ENCODE measurements at regions not wholly inside any gene's neighbourhood (a gene's known extent, or its start where the extent isn't known, plus 50 kb on each side); places are given as distances from the start of the nearest gene placed in this dataset.

DNA sequence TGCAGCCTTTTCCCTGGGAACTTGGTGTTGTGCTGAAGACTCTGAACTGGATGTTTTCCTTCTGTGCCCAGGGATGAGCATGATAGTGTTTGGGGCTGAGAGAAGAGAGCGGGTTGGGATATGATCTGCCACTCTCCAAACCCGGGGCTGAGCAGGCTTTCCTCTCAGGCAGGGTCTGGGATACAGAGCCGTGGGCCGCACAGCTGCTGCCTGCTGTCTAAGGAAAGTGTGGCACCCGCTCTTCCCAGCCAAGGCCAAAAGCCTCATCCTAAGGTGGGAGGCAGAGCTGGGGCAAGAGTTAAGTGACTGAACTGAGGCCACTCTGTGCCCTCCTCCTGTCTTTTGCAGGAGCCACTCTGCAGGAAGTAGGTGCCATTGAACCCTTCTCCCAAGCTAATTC lies 83.6 kb upstream of the PITX1 start:
- TF ChIP-seq, protein P1, sequence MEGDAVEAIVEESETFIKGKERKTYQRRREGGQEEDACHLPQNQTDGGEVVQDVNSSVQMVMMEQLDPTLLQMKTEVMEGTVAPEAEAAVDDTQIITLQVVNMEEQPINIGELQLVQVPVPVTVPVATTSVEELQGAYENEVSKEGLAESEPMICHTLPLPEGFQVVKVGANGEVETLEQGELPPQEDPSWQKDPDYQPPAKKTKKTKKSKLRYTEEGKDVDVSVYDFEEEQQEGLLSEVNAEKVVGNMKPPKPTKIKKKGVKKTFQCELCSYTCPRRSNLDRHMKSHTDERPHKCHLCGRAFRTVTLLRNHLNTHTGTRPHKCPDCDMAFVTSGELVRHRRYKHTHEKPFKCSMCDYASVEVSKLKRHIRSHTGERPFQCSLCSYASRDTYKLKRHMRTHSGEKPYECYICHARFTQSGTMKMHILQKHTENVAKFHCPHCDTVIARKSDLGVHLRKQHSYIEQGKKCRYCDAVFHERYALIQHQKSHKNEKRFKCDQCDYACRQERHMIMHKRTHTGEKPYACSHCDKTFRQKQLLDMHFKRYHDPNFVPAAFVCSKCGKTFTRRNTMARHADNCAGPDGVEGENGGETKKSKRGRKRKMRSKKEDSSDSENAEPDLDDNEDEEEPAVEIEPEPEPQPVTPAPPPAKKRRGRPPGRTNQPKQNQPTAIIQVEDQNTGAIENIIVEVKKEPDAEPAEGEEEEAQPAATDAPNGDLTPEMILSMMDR (IDR thresholded peaks at IDR 0.05; ENCODE audit: low read depth, low read length, poor library complexity, severe bottlenecking): no peak
- no peak for TF ChIP-seq EZH2phosphoT487 (IDR thresholded peaks at IDR 0.05; ENCODE audit: borderline replicate concordance, low read length)
